Activated CD4-positive, alpha-beta memory T cell treated with anti-CD3 and anti-CD28 coated beads for 36 hours (primary cell): ENCODE measurements at regions not wholly inside any gene's neighbourhood (a gene's known extent, or its start where the extent isn't known, plus 50 kb on each side); places are given as distances from the start of the nearest gene placed in this dataset.
"Not testable (repeated sequence)": the region's sequence is repeated elsewhere in the genome, so short reads cannot be mapped to it uniquely, and the experiment has no call there.

Source experiments
- CTCF ChIA-PET: fragments of 350-600 bp; sonication (Branson Sonifier 250); formaldehyde crosslinking; loops from one replicate; lab custom pipeline; 2021; ENCODE audit warnings: antibody characterized with exemption, inconsistent platforms; lab: Charles Lee
- POLR2A ChIA-PET: fragments of 350-600 bp; sonication (Branson Sonifier 250); formaldehyde crosslinking; loops from one replicate; lab custom pipeline; 2021; ENCODE audit warnings: antibody characterized with exemption; lab: Charles Lee
- DNase-seq: peaks from one replicate; pipeline ENCODE4 v3.0.0-alpha.2; 2020
- H3K27ac Mint-ChIP-seq: one replicate; pipeline ENCODE4 v1.8.0; 2021; ENCODE audit warnings: mixed read lengths
- H3K27me3 Mint-ChIP-seq: one replicate; pipeline ENCODE4 v1.8.0; 2021; ENCODE audit warnings: mixed read lengths
- H3K36me3 Mint-ChIP-seq: one replicate; pipeline ENCODE4 v1.8.0; 2021; ENCODE audit warnings: mixed read lengths
- H3K4me1 Mint-ChIP-seq: one replicate; pipeline ENCODE4 v1.8.0; 2021; ENCODE audit warnings: low read depth, mixed read lengths
- H3K4me3 Mint-ChIP-seq: one replicate; pipeline ENCODE4 v1.8.0; 2021; ENCODE audit warnings: mild to moderate bottlenecking, mixed read lengths
- H3K9me3 Mint-ChIP-seq: one replicate; pipeline ENCODE4 v1.8.0; 2021; ENCODE audit warnings: mixed read lengths
- intact Hi-C: fragments of 100-400 bp; cut with micrococcal nuclease; formaldehyde crosslinking; loops from one replicate; pipeline ENCODE4 v1.15.1; 2023

DNA sequence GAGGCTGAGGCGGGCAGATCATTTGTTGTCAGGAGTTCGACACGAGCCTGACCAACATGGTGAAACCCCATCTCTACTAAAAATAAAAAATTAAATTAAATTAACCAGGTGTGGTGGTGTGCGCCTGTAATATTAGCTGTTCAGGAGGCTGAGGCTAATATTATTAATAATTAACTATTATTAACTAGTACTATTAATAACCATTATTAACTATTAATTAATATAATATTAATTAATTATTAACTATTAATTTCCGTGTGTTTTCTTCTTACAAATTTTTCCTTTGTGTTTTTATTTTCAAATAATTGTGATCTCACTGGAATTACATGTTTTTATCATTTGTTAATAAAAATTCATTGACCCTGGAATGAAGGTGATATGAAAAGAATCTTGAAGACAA is 557.4 kb upstream of the ADGRB3 start:
- no peak overlapping the region for H3K27ac Mint-ChIP-seq
- no peak overlapping the region for H3K4me3 Mint-ChIP-seq
- CTCF ChIA-PET, result interaction anchor here (0.7 kb wide), 1 partner anchor 260 kb away, joined by 4 read pairs; no protein-coding TSS in a partner anchor
- H3K4me1 Mint-ChIP-seq, result no peaks in the 10 kb centered on the region
- peaks cover 19% of the 10 kb centered on the region for H3K9me3 Mint-ChIP-seq
- no peak for DNase-seq
- POLR2A ChIA-PET, result no interaction called here
- intact Hi-C loops, result no loop called here
- no peaks in the 10 kb centered on the region for H3K27me3 Mint-ChIP-seq
- H3K36me3 Mint-ChIP-seq, result no peaks in the 10 kb centered on the region

GRCh38 chr6:68071740-68072139 is 563.3 kb upstream of the ADGRB3 start:
- no peak for DNase-seq
- Mint-ChIP-seq H3K27me3 (no peaks in the 10 kb centered on the region), H3K27ac (no peak overlapping the region), H3K4me1 (no peaks in the 10 kb centered on the region), H3K36me3 (no peaks in the 10 kb centered on the region), H3K4me3 (no peak overlapping the region), H3K9me3 (peaks cover 25% of the 10 kb centered on the region)
- CTCF ChIA-PET, result no interaction called here
- intact Hi-C loops, result no loop called here
- POLR2A ChIA-PET, result no interaction called here

DNA sequence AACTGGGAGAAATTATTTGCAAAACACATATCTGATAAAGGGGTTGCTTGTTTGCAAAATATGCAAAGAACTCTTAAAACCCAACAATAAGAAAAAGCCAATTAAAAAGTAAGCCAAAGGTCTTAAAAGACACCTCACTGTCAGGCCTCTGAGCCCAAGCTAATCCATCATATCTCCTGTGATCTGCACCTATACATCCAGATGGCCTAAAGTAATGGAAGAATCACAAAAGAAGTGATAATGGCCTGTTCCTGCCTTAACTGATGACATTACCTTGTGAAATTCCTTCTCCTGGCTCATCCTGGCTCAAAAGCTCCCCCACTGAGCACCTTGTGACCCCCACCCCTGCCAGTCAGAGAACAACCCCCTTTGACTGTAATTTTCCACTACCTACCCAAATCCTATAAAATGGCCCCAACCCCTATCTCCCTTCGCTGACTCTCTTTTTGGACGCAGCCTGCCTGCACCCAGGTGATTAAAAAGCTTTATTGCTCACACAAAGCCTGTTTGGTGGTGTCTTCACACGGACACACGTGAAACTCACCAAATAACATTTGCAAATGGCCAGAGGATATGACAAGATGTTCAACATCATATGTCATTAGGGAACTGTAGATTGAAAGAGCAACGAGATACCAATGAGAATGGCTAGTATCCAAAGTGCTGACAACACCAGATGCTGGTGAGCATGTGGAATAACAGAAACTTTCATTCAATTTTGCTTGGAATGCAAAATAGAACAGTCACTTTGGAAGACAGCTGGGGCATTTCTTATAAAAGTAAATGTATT is 565.0 kb upstream of the ADGRB3 start:
- POLR2A ChIA-PET, result no interaction called here
- intact Hi-C loops, result no loop called here
- H3K4me3 Mint-ChIP-seq, result no peak overlapping the region
- H3K27me3 Mint-ChIP-seq, result no peaks in the 10 kb centered on the region
- H3K9me3 Mint-ChIP-seq, result peaks cover 14% of the 10 kb centered on the region
- no peaks in the 10 kb centered on the region for H3K36me3 Mint-ChIP-seq
- H3K27ac Mint-ChIP-seq, result no peak overlapping the region
- no peaks in the 10 kb centered on the region for H3K4me1 Mint-ChIP-seq
- DNase-seq, result no peak
- CTCF ChIA-PET, result no interaction called here

DNA sequence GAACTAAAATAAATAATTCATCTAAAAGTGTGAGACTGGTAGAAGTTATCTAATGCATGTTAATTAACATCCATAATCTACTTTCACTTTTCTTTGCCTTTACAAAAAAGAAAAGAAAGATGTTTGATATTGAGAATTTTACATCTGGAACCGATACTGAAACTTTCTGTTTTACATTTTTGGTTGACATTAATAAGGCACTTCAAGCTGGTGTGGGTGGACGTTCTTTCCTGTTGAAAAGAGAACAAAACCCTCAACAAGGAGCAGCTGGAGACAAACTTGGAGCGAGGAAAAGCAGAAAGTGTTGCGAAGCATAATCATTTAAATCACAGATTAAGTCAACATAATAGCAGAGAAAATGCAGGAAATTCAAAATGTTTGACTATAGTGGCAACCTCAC is 575.2 kb upstream of the ADGRB3 start:
- Mint-ChIP-seq H3K27me3 (no peaks in the 10 kb centered on the region), H3K9me3 (peaks cover 9% of the 10 kb centered on the region), H3K4me3 (no peak overlapping the region), H3K36me3 (no peaks in the 10 kb centered on the region), H3K27ac (no peak overlapping the region), H3K4me1 (no peaks in the 10 kb centered on the region)
- DNase-seq, result no peak
- ChIA-PET CTCF (no interaction called here), POLR2A (no interaction called here)
- intact Hi-C loops, result no loop called here

DNA sequence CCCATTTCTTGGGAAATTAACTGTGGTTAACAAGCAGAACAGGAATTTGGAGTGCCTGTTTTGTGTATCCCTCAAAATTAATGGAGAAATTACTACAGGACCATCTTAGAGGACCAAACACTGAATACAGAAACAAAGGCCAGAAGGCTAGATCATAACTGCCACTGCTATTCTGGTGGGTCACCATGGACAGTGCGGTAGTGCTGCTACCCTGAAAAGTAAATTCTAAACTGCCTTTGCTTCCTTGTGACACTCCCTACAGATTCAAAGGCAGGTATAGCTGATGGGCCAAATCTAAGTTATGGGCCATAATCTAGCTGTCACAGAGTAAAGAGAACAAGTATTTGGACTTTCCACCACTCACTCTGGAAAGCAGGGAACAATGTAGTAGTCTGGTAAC is 575.8 kb upstream of the ADGRB3 start:
- H3K9me3 Mint-ChIP-seq, result peaks cover 9% of the 10 kb centered on the region
- intact Hi-C loops, result no loop called here
- H3K27ac Mint-ChIP-seq, result no peak overlapping the region
- CTCF ChIA-PET, result no interaction called here
- H3K4me3 Mint-ChIP-seq, result no peak overlapping the region
- H3K36me3 Mint-ChIP-seq, result no peaks in the 10 kb centered on the region
- no peaks in the 10 kb centered on the region for H3K27me3 Mint-ChIP-seq
- no peaks in the 10 kb centered on the region for H3K4me1 Mint-ChIP-seq
- POLR2A ChIA-PET, result no interaction called here
- no peak for DNase-seq

GRCh38 chr6:68056596-68056995 is 578.5 kb upstream of the ADGRB3 start:
- H3K9me3 Mint-ChIP-seq, DNase-seq, intact Hi-C loops, CTCF ChIA-PET, POLR2A ChIA-PET, H3K36me3 Mint-ChIP-seq, H3K27ac Mint-ChIP-seq, H3K4me1 Mint-ChIP-seq, H3K4me3 Mint-ChIP-seq, H3K27me3 Mint-ChIP-seq: not testable (repeated sequence)

GRCh38 chr6:68054756-68055155 is 580.3 kb upstream of the ADGRB3 start:
- Mint-ChIP-seq H3K36me3 (no peaks in the 10 kb centered on the region), H3K27me3 (no peaks in the 10 kb centered on the region), H3K9me3 (peaks cover 5% of the 10 kb centered on the region), H3K4me3 (no peak overlapping the region), H3K27ac (no peak overlapping the region), H3K4me1 (no peaks in the 10 kb centered on the region)
- ChIA-PET POLR2A (no interaction called here), CTCF (no interaction called here)
- DNase-seq, result no peak
- intact Hi-C loops, result no loop called here

GRCh38 chr6:68053805-68054373 is 581.2 kb upstream of the ADGRB3 start:
- CTCF ChIA-PET, result no interaction called here
- H3K27ac Mint-ChIP-seq, result no peak overlapping the region
- no peaks in the 10 kb centered on the region for H3K27me3 Mint-ChIP-seq
- H3K4me1 Mint-ChIP-seq, result no peaks in the 10 kb centered on the region
- H3K9me3 Mint-ChIP-seq, result peaks cover 5% of the 10 kb centered on the region
- H3K4me3 Mint-ChIP-seq, result no peak overlapping the region
- intact Hi-C loops, result no loop called here
- POLR2A ChIA-PET, result no interaction called here
- no peaks in the 10 kb centered on the region for H3K36me3 Mint-ChIP-seq
- no peak for DNase-seq

DNA sequence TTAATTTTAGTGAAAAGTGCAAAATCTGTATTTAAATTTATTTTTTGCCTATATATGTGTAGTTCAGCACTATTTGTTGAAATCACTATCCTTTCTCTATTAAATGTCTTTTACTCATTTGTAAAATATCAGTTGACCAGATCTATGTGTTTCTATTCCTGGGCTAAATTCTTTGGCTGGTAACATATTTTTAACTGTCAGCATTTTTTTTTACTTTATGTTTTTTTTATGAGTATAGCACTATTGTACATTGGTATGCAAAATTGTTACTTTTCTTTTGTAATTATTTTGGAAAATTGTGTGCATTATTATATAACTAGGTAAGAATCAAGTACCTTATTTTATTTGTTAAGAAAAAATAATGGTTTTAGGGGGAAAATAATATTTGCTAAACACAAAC is 582.8 kb upstream of the ADGRB3 start:
- ChIA-PET POLR2A (no interaction called here), CTCF (no interaction called here)
- intact Hi-C loops, result no loop called here
- Mint-ChIP-seq H3K9me3 (peaks cover 9% of the 10 kb centered on the region), H3K4me1 (no peaks in the 10 kb centered on the region), H3K4me3 (no peak overlapping the region), H3K27me3 (no peaks in the 10 kb centered on the region), H3K27ac (no peak overlapping the region), H3K36me3 (no peaks in the 10 kb centered on the region)
- no peak for DNase-seq

DNA sequence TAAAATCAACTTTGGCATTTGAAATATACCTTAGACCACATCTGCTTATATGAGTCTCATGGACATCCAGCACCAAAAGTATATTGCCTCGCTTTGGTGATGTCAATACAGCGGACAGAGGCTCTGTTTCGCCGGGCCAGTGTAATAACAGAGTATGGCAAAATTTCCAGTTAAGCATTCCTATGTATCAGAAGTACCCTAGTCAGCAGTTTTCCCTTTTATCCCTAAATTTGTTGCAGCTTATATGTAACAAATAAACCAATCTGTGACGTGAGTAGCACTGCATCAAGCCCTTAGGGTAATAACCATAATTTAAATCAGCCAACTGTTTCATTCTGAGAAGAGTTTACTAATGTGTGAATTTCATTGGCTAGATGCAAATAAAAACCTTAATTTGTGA is 585.5 kb upstream of the ADGRB3 start:
- no peaks in the 10 kb centered on the region for H3K27me3 Mint-ChIP-seq
- DNase-seq, result no peak
- no peak overlapping the region for H3K4me3 Mint-ChIP-seq
- ChIA-PET POLR2A (no interaction called here), CTCF (no interaction called here)
- no peaks in the 10 kb centered on the region for H3K4me1 Mint-ChIP-seq
- intact Hi-C loops, result no loop called here
- H3K9me3 Mint-ChIP-seq, result peaks cover 4% of the 10 kb centered on the region
- H3K27ac Mint-ChIP-seq, result no peak overlapping the region
- no peaks in the 10 kb centered on the region for H3K36me3 Mint-ChIP-seq

DNA sequence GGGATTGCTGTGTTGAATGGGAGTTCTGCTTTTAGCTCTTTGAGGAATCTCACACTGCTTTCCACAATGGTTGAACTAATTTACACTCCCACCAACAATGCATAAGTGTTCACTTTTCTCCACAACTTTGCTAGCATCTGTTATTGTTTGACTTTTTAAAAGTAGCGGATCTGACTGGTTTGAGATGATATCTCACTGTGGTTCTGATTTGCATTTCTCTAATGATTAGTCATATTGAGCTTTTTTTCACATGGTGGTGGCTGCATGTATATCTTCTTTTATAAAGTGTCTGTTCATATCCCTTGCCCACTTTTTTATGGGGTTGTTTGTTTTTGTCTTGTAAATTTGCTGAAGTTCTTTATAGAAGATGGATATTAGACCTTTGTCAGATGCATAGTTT is 588.3 kb upstream of the ADGRB3 start:
- Mint-ChIP-seq H3K4me1 (no peaks in the 10 kb centered on the region), H3K36me3 (no peaks in the 10 kb centered on the region), H3K4me3 (no peak overlapping the region), H3K9me3 (peaks cover 6% of the 10 kb centered on the region), H3K27me3 (no peaks in the 10 kb centered on the region), H3K27ac (no peak overlapping the region)
- ChIA-PET POLR2A (no interaction called here), CTCF (no interaction called here)
- intact Hi-C loops, result no loop called here
- no peak for DNase-seq

DNA sequence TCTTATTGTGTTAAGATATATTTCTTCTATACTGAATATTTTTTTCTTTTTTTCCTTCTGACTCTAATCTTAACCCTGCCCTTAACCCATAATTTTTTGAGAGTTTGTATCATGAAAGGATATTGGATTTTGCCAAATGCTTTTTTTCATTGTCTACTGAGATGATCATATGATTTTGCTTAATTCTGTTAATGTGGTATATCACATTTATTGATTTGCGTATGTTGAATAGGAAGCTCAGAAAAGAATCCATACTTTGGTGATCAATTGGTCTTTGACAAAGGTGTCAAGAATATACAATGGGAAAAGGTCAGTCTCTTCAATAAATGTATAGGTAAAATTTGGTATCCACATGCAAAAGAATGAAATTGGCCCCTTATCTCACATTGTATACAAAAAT is 588.8 kb upstream of the ADGRB3 start:
- H3K4me1 Mint-ChIP-seq, result no peaks in the 10 kb centered on the region
- ChIA-PET POLR2A (no interaction called here), CTCF (no interaction called here)
- no peak for DNase-seq
- intact Hi-C loops, result no loop called here
- no peak overlapping the region for H3K4me3 Mint-ChIP-seq
- H3K9me3 Mint-ChIP-seq, result peaks cover 6% of the 10 kb centered on the region
- H3K36me3 Mint-ChIP-seq, result no peaks in the 10 kb centered on the region
- H3K27me3 Mint-ChIP-seq, result no peaks in the 10 kb centered on the region
- H3K27ac Mint-ChIP-seq, result no peak overlapping the region

- intact Hi-C loops, result no loop called here
- ChIA-PET POLR2A (no interaction called here), CTCF (no interaction called here)
- H3K27ac Mint-ChIP-seq, result no peak overlapping the region
- H3K27me3 Mint-ChIP-seq, result no peaks in the 10 kb centered on the region
- H3K36me3 Mint-ChIP-seq, result no peaks in the 10 kb centered on the region
- no peaks in the 10 kb centered on the region for H3K4me1 Mint-ChIP-seq
- H3K9me3 Mint-ChIP-seq, result peaks cover 7% of the 10 kb centered on the region
- H3K4me3 Mint-ChIP-seq, result no peak overlapping the region
- no peak for DNase-seq
Measured at GRCh38 chr6:68045193-68045592, 589.9 kb upstream of the ADGRB3 start.
